ENCODE measurements at regions not wholly inside any gene's neighbourhood (a gene's known extent, or its start where the extent isn't known, plus 50 kb on each side); places are given as distances from the start of the nearest gene placed in this dataset.

DNA sequence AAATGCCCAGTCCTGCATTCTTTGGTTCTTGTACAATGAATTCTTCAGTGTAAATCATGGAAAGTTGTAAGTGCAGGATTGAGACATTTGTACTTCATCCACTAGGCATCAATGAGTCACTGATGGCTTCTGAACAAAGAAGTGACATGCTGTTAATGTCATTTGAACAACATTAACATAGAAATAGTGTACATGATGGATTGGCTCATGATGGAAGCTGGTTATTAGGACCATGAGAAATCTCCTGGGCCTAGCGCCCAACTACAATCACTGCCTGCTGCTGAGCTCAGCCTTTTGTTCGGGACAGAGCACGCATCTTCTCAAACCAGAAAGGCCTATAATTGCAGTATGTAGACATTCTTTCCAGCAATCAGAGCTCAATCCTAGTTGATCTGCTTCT lies 316.8 kb upstream of the TSHZ2 start (continued):
- TF ChIP-seq FOXA3 (CRISPR knock-in tag; IDR thresholded peaks at IDR 0.05) (no peak), ZNF33A (CRISPR knock-in tag; IDR thresholded peaks at IDR 0.05; ENCODE audit: borderline replicate concordance) (no peak), ZNF136 (CRISPR knock-in tag; IDR thresholded peaks at IDR 0.05; ENCODE audit: low read depth) (no peak), PRMT3 (CRISPR knock-in tag; IDR thresholded peaks at IDR 0.05; ENCODE audit: borderline replicate concordance, low read depth) (no peak), BHLHE40 (IDR thresholded peaks at IDR 0.05; ENCODE audit: low read length) (no peak), ZNF451 (CRISPR knock-in tag; IDR thresholded peaks at IDR 0.05) (no peak), ZNF572 (CRISPR knock-in tag; IDR thresholded peaks at IDR 0.05) (no peak), CCAR2 (optimal IDR thresholded peaks at IDR 0.05; ENCODE audit: low read depth, low read length) (no peak)

DNA sequence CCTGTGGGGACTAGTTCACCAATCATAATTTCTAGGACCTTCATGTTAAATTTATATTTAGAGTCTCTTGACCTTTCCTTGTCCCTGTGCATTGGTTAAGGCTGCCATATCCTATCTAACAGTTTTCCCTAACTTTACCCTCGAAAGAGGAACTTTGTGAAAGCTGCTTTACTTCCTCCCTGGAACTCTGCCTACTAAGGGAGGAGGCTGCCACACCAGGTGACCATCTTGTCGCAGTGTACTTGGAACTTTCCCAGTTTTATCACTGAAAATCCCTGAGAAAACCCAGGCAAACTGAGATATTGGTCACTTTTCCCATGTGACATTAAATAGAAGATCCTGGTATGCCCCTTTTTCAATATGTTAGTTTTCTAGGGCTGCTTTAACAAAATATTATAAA lies 317.6 kb upstream of the TSHZ2 start:
- Histone ChIP-seq H3K4me2 (ENCODE audit: low read depth, low read length) (no peak overlapping the region), H3K36me3 (replicated peaks in 1 of 2; ENCODE audit: control insufficient read depth in 1 of 2, insufficient read depth in 2 of 2, low read length in 2 of 2) (no peaks in the 10 kb centered on the region), H3K27me3 (ENCODE audit: control insufficient read depth in 1 of 2, insufficient read depth in 2 of 2, low read length in 2 of 2) (no peaks in the 10 kb centered on the region), H4K20me1 (ENCODE audit: insufficient read depth, low read length) (no peaks in the 10 kb centered on the region), H3K79me2 (ENCODE audit: insufficient read depth, low read length) (no peaks in the 10 kb centered on the region), H3K4me1 (ENCODE audit: insufficient read depth, low read length) (no peaks in the 10 kb centered on the region), H3K27ac (ENCODE audit: extremely low read length, insufficient read depth, low read length) (no peak overlapping the region), H3K9me3 (ENCODE audit: low read length) (peaks cover 61% of the 10 kb centered on the region), H3K4me3 (replicated peaks in 1 of 3; ENCODE audit: insufficient read depth in 1 of 3, low read depth in 2 of 3, low read length in 3 of 3) (no peak overlapping the region), H2AFZ (ENCODE audit: low read length) (no peak overlapping the region), H3K9ac (ENCODE audit: insufficient read depth, low read depth, low read length) (no peak overlapping the region)
- ATAC-seq (no peak), DNase-seq (ENCODE audit: low spot score) (no peak), FAIRE-seq (no peak)
- ChIA-PET POLR2A (no interaction called here), CTCF (ENCODE audit: low intra/inter-chr PET ratio, low total read pairs) (no interaction called here)
- no TSS peak for BruUV-seq (replicated peaks)
- in situ Hi-C loops (cut with HindIII; ENCODE audit: extremely low pct_ligation_motif_present, low pct_unique_long_range_greater_than_20kb), result no loop called here
- TF ChIP-seq HIVEP1 (CRISPR knock-in tag; IDR thresholded peaks at IDR 0.05), result no peak
- TF ChIP-seq, protein P1, sequence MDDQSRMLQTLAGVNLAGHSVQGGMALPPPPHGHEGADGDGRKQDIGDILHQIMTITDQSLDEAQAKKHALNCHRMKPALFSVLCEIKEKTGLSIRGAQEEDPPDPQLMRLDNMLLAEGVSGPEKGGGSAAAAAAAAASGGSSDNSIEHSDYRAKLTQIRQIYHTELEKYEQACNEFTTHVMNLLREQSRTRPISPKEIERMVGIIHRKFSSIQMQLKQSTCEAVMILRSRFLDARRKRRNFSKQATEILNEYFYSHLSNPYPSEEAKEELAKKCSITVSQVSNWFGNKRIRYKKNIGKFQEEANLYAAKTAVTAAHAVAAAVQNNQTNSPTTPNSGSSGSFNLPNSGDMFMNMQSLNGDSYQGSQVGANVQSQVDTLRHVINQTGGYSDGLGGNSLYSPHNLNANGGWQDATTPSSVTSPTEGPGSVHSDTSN (CRISPR knock-in tag; IDR thresholded peaks at IDR 0.05; ENCODE audit: borderline replicate concordance), result no peak
- TF ChIP-seq SOX6 (IDR thresholded peaks at IDR 0.05), result no peak
- TF ChIP-seq SOX6 (CRISPR knock-in tag; IDR thresholded peaks at IDR 0.05), result no peak
- TF ChIP-seq ZNF550 (CRISPR knock-in tag; IDR thresholded peaks at IDR 0.05; ENCODE audit: borderline replicate concordance), result no peak
- TF ChIP-seq HCFC1 (IDR thresholded peaks at IDR 0.05; ENCODE audit: low read depth, low read length), result no peak
- TF ChIP-seq BORCS8-MEF2B (CRISPR knock-in tag; IDR thresholded peaks at IDR 0.05), result no peak
- TF ChIP-seq NAIF1 (CRISPR knock-in tag; IDR thresholded peaks at IDR 0.05; ENCODE audit: borderline replicate concordance), result no peak
- TF ChIP-seq PCBP1 (IDR thresholded peaks at IDR 0.05; ENCODE audit: borderline replicate concordance, low read depth, low read length), result no peak
- TF ChIP-seq ADNP (CRISPR knock-in tag; IDR thresholded peaks at IDR 0.05), result no peak
- no peak for TF ChIP-seq MAFF (IDR thresholded peaks at IDR 0.05; ENCODE audit: low read depth, low read length)
- no peak for TF ChIP-seq ZNF564 (CRISPR knock-in tag; IDR thresholded peaks at IDR 0.05)
- intact Hi-C loops (cut with micrococcal nuclease; ENCODE audit: unreplicated experiment), result no loop called here
- WGBS (ENCODE audit: low lambda C conversion rate), result 1% methylated on average over 2 of the region's 2 CpGs
